ENCODE measurements at regions not wholly inside any gene's neighbourhood (a gene's known extent, or its start where the extent isn't known, plus 50 kb on each side); places are given as distances from the start of the nearest gene placed in this dataset.
"Not testable (repeated sequence)": the region's sequence is repeated elsewhere in the genome, so short reads cannot be mapped to it uniquely, and the experiment has no call there.

- no peak for DNase-seq (ENCODE audit: low read depth, low spot score)
Observed at GRCh38 chr22:27306771-27307170, 494.8 kb downstream of the MN1 start.

- no peak for DNase-seq (ENCODE audit: low read depth, low spot score)
Observed at GRCh38 chr22:27307545-27308247, 493.9 kb downstream of the MN1 start.

DNA sequence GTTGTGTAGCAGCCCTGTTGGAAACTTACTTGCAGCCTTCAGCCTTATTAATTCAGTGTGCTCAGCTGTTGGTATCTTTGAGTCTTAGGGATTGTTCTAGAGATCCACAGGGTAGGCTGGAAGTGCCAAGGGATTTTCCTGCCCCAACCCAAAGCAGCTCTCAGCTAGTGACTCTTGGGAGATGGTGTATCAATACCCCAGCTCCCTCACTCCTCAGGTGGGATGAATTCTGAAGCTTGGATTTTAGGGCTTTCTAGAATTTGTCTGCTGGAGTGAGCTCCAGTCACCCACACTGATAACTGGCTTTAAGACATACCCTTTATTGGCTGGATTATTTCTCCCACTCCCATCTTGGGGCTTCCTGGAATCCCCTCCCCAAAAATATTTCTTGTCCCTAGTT lies 493.0 kb downstream of the MN1 start:
- DNase-seq (ENCODE audit: low read depth, low spot score) = no peak

DNA sequence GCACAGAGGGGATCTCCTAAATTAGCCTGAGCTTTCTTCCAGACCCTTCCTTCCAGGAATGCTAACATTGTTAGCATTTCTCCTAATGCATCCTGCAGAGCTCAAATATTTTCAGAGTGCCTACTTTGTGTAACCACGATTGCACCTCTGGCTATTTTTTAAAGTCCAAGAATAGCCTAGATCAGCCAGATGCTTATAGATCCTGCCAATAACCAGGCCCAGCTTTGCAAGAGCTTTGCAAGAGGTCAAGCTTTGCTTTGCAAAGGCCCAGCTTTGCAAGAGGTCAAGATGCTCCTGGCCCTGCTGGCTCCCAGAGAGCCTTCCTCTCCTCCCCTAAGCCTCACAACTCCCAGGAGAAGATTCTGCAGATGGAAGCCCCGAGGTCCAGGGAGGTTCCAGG lies 491.9 kb downstream of the MN1 start:
- DNase-seq (ENCODE audit: low read depth, low spot score) = no peak

GRCh38 chr22:27310966-27311697 lies 490.4 kb downstream of the MN1 start:
- no peak for DNase-seq (ENCODE audit: low read depth, low spot score)

DNA sequence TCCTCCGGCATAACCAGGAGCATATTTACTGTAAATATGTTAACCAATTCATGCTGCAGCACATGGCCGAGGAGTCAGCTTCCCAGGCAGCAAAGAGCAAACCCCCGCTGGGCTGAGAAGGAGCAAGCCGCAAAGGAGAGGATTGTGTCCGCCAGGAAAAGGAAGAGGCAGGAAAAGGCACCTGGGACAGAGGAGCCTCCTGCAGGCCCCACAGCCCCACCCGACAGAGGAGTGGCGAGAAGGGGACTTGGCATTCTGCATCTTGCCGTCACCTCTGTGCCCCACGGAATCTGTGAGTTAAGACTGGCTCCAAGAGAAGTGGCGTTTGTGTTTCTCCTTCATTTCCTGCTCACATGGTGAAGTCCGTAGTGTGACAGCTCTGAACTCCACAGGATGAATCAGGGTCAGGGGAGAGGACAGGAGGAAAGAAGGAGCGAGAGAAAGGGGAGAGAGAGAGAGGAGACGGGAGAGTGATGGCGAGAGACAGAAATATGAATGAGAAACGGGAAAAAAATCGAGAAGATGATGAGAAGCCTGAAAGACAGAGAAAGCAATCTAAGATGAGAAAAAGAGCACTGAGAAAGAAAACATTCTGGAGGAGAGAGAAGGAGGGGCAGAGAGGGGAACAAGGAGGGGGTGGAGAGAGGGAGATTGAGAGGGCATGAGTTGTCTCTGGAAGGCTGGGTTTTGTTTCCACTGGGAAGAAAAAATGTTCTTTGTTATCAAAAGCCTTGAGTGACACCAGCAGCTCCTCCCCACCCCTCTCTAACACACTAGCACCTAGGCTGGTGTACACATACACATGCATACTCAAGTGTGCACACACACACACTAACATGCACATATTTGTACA lies 489.6 kb downstream of the MN1 start:
- no peak for DNase-seq (ENCODE audit: low read depth, low spot score)

- no peak for DNase-seq (ENCODE audit: low read depth, low spot score)
Observed at GRCh38 chr22:27312565-27312964, 489.0 kb downstream of the MN1 start.

- no peak for DNase-seq (ENCODE audit: low read depth, low spot score)
Observed at GRCh38 chr22:27312966-27313855, 488.3 kb downstream of the MN1 start.

DNA sequence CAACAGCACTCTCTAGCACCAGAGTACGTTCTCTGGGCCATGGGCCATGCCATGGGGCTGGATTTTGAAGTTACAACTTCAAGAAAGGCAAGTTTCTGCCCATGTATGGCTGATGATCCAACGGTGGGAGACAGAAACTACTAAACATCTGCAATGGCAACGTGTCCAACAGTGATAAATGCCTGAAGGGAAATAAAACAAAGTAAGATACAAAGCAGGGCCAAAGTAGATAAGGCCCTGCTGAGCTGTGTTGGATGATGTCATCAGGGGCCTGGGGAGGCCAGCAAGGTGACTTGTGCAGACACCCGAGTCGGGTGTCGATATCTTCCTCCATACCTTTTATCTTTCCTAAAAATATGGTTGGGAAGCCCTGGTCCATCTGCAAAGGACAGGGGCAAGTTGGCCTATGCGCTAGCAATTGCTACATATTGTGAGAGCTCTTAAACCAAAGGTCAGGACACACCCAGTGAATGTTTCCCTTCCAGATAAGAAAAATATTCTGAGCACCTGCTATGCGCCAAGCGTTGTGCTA lies 487.2 kb downstream of the MN1 start:
- no peak for DNase-seq (ENCODE audit: low read depth, low spot score)

DNA sequence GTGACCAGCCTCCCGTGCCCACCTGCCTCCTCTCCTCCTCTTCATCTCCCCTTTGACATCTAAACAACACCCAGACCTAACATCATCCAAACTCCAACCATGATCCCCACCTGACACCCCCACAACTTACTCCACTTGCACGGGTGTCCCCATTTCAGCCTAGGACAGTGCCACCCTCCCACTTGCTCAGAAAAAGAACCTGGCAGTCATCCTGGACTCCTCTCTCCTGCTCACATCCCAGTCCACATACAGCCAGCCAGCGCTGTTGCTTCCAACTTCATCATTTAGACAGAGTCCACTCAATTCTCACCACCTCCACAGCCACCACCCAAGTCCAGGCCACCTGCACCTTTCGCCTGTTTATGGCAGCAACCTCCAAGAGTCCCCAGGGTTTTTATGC lies 485.7 kb downstream of the MN1 start:
- DNase-seq (ENCODE audit: low read depth, low spot score) = no peak

DNA sequence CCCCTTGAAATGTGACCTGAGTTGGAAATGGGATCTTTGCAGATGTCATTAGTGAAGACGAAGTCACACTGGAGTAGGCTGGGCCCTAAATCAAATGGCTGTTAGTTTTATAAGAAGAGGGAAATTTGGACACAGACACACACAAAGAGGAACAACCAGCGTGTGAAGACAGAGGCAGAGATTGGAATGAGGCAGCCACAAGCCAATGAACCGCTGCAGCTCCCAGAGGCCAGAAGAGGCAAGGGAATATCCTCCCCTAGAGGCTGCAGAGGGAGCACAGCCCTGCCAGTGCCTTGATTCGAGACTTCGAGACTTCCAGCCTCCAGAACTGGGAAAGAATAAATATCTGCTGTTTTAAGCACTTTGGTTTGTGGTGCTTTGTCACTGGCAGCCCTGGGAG lies 484.5 kb downstream of the MN1 start:
- no peak for DNase-seq (ENCODE audit: low read depth, low spot score)

GRCh38 chr22:27317971-27318428 lies 483.6 kb downstream of the MN1 start:
- DNase-seq (ENCODE audit: low read depth, low spot score) = no peak

DNA sequence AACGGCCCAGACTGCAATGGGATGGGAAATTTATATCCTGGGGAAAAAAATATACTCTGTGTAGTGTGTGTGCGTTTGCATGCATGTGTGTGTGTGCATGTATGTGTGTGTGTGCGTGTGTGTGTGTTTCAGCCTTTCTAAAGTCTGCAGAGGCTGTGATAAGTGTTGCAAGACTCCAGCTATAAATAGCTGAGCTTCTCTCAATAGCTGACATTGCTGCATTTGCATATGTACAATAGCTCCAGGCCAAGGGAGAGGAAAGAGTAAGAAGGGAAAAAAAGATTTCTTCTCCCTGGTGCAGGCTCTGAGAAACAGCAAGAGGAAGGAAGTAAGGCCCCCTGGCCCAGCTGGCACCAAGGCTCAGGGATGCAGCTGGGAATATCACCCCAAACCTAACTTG lies 483.0 kb downstream of the MN1 start:
- DNase-seq (ENCODE audit: low read depth, low spot score) = no peak

DNA sequence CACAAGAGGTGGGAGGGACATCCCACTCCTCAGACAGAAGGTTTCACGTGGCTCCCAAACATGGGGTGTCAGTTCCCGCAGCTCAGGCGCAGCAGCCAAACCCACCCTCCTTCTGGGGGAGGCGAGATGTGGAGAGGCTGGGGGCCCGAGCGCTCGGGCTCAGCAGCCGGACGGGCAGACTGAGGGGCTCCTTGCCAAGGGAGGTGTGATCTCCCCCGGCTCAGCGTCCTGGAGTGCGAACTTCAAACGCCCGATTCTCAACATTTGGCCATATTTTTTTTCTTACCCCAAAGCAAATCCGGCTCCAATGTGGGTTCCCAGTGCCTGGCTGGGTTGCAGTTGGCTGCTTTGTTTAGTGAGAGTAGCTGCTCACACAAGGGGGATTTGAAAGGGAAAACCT lies 477.9 kb downstream of the MN1 start:
- no peak for DNase-seq (ENCODE audit: low read depth, low spot score)

- DNase-seq (ENCODE audit: low read depth, low spot score) = not testable (repeated sequence)
Observed at GRCh38 chr22:27324908-27325307, 476.6 kb downstream of the MN1 start.

DNA sequence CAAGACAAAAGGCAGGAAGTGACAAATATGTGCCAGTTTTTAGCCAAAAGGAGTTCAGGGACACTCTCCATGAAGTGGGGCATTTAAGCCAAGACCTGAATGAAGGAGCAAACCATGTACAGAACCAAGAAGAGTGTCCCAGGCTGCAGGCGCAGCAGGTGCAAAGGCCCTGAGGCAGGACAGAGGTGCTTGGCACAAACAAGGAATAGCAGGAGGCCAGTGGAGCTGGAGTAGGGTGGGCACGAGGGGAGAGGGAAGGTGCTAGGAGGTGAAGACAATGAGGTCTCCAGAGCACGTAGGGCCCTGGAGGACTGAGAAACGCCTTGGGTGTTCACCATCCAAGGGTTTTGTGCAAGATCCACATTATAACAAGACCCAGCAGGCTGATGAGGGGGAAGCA lies 474.1 kb downstream of the MN1 start:
- DNase-seq (ENCODE audit: low read depth, low spot score) = no peak

DNA sequence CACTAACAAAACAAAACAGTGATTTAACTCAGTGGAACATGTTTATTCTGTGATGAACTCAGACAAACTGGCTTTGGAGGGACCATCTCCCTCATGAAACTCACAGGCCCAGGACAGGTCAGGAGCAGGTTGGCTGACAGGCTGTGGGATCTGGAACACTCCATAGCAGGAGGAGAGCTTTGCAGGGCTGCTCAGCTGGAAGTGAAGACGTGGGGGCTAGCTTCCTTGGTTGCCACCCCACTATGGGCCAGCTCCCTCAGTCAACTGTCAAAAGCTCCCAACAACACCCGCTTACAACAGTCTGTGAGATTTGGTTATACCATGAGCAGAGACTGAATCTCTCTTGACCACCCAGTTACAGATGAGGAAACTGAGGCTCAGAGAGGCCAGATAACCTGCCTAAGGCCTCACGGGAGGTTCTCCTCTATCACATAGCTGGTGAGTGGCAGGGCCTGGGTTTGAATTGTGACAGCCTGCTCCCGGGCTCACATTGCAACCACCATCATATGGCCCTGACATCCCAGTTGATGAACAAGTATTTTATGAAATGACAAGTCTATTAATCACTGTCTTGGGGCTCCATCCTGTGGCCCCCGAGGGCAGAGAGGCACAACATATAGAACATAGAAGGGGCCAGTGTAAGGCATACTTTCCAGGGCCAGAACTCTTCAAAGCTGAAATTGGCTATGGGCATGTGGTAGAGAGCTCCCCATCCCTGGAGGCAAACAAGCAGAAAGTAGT lies 473.4 kb downstream of the MN1 start:
- DNase-seq (ENCODE audit: low read depth, low spot score) = no peak

DNA sequence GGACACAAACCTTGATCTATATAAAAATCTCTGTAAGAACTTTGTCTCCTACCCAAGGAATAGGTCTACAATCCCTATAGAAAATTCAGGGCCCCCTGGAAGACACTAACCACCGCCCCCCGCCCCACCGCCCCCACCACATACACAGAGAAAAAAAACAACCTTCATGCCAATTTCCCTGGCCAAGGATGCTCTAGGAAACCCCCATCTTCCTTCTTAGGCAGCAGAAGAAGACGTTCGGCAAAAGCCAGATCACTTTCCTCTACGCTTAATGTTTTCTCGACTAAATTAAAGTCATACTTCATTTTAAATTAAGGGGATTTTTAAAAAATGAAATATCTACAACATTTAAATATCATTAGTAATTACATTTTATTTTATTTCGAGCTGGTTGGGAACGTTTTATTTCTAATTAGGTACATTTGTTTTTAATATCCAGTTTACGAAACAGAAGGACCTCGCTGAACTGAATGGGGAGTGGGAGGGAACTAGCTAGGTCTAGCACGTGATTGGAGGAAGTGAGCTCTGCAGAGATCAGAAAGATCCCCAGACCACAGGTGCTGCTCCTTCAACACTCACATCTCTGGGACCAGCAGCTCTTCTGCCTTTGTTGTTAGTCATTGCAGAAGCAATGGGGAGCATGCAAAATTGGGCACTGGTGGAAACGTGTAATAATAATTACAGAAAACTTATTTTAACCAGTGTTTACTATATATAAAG lies 472.3 kb downstream of the MN1 start:
- no peak for DNase-seq (ENCODE audit: low read depth, low spot score)

DNA sequence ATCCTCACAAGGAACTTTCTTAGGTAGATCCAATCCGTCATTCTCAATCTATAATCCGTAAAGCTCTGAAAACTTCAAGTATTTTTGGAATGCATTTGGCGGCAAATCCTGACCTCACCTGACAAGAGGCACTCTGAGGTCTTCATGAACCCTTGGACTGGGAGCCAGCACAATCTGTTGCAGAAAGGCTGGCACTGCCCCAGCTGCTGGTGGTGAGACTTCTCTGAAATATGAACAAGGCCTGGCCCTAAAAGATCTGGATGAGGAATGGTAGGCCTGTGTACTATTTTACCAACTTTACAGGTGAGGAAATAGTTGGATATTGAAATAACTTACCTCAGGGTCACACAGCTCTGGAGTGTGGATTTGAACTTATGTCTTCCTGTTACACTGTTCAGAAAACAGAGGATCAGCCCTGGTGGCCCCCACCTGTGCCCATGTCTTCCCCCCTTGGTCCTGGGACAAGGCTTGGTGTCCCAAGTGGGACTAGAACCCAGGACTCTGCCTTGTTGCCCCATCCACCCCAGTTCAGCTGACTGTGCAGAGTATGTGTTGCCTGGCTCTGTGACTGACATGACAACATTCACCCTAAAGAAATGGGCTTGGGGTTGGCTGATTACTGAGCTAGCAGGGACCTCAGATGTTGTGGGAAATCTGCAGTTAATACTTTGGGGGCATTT lies 471.4 kb downstream of the MN1 start:
- no peak for DNase-seq (ENCODE audit: low read depth, low spot score)

Measured in pulmonary artery endothelial cell (primary cell).